ENCODE measurements at regions not wholly inside any gene's neighbourhood (a gene's known extent, or its start where the extent isn't known, plus 50 kb on each side); places are given as distances from the start of the nearest gene placed in this dataset.
"Not testable (repeated sequence)": the region's sequence is repeated elsewhere in the genome, so short reads cannot be mapped to it uniquely, and the experiment has no call there.

- DNase-seq (ENCODE audit: low read depth in 3 of 3, low spot score in 1 of 3) = no peak
These were observed 91.4 kb downstream of the NCOR2 start for GRCh38 chr12:124476011-124476400.

GRCh38 chr12:124475295-124476010, 92.0 kb downstream of the NCOR2 start:
- no peak for DNase-seq (ENCODE audit: low read depth in 3 of 3, low spot score in 1 of 3)

GRCh38 chr12:124474709-124475108, 92.7 kb downstream of the NCOR2 start:
- DNase-seq (ENCODE audit: low read depth in 3 of 3, low spot score in 1 of 3) = no peak

- no peak for DNase-seq (ENCODE audit: low read depth in 3 of 3, low spot score in 1 of 3)
These were observed 94.6 kb downstream of the NCOR2 start for GRCh38 chr12:124472690-124473279.

- no peak for DNase-seq (ENCODE audit: low read depth in 3 of 3, low spot score in 1 of 3)
These were observed 95.6 kb downstream of the NCOR2 start for GRCh38 chr12:124471828-124472227.

GRCh38 chr12:124470806-124471205, 96.6 kb downstream of the NCOR2 start:
- DNase-seq (ENCODE audit: low read depth in 3 of 3, low spot score in 1 of 3) = no peak

GRCh38 chr12:124470139-124470538, 97.3 kb downstream of the NCOR2 start:
- no peak for DNase-seq (ENCODE audit: low read depth in 3 of 3, low spot score in 1 of 3)

- DNase-seq (ENCODE audit: low read depth in 3 of 3, low spot score in 1 of 3) = peak in 1 of 3 donors; percentile 25
These were observed 98.1 kb downstream of the NCOR2 start for GRCh38 chr12:124469193-124469888.

- DNase-seq (ENCODE audit: low read depth in 3 of 3, low spot score in 1 of 3) = not testable (repeated sequence)
These were observed 99.9 kb downstream of the NCOR2 start for GRCh38 chr12:124467549-124467948.

- peak; percentile 68 to 79 (median 78) for DNase-seq (ENCODE audit: low read depth in 3 of 3, low spot score in 1 of 3)
These were observed 100.9 kb downstream of the NCOR2 start for GRCh38 chr12:124466216-124467128.

GRCh38 chr12:124465473-124465872, 101.9 kb downstream of the NCOR2 start:
- no peak for DNase-seq (ENCODE audit: low read depth in 3 of 3, low spot score in 1 of 3)

- no peak for DNase-seq (ENCODE audit: low read depth in 3 of 3, low spot score in 1 of 3)
These were observed 102.6 kb downstream of the NCOR2 start for GRCh38 chr12:124464830-124465229.

GRCh38 chr12:124464062-124464461, 103.3 kb downstream of the NCOR2 start:
- DNase-seq (ENCODE audit: low read depth in 3 of 3, low spot score in 1 of 3) = no peak

GRCh38 chr12:124463341-124463921, 104.0 kb downstream of the NCOR2 start:
- no peak for DNase-seq (ENCODE audit: low read depth in 3 of 3, low spot score in 1 of 3)

- no peak for DNase-seq (ENCODE audit: low read depth in 3 of 3, low spot score in 1 of 3)
These were observed 104.7 kb downstream of the NCOR2 start for GRCh38 chr12:124462750-124463149.

GRCh38 chr12:124461851-124462623, 105.4 kb downstream of the NCOR2 start:
- no peak for DNase-seq (ENCODE audit: low read depth in 3 of 3, low spot score in 1 of 3)

- no peak for DNase-seq (ENCODE audit: low read depth in 3 of 3, low spot score in 1 of 3)
These were observed 106.2 kb downstream of the NCOR2 start for GRCh38 chr12:124461241-124461673.

GRCh38 chr12:124460771-124461170, 106.6 kb downstream of the NCOR2 start:
- no peak for DNase-seq (ENCODE audit: low read depth in 3 of 3, low spot score in 1 of 3)

GRCh38 chr12:124459852-124460645, 107.4 kb downstream of the NCOR2 start:
- no peak for DNase-seq (ENCODE audit: low read depth in 3 of 3, low spot score in 1 of 3)

All from stimulated activated CD4-positive, alpha-beta T cell treated with anti-CD3 and anti-CD28 coated beads, TNF-alpha, amount 100 ng/mL, for 1 hour (primary cell).